OCI-LY7 (cell line): ENCODE measurements at regions not wholly inside any gene's neighbourhood (a gene's known extent, or its start where the extent isn't known, plus 50 kb on each side); places are given as distances from the start of the nearest gene placed in this dataset.

Source experiments
- BruUV-seq: library from RNA; stranded (reverse); fragments of 400-500 nt; replicated peaks from 2 replicates; lab custom pipeline; 2021; lab: Mats Ljungman, UMichigan
- CTCF ChIA-PET: fragments of 300-600 bp; sonication (Branson Sonifier 250); formaldehyde crosslinking; loops from one replicate; lab custom pipeline; 2022; ENCODE audit warnings: antibody characterized with exemption; ENCODE audit not compliant: unreplicated experiment; lab: Charles Lee
- POLR2A ChIA-PET: fragments of 300-600 bp; sonication (Branson Sonifier 250); formaldehyde crosslinking; loops from one replicate; lab custom pipeline; 2022; ENCODE audit warnings: antibody characterized with exemption; lab: Charles Lee
- DNase-seq: peaks from one replicate; pipeline ENCODE4 v3.0.0-alpha.2; 2015; ENCODE audit warnings: low spot score
- H2AFZ ChIP-seq: fragments of 200-600 bp; sonication (generic), shearing (Covaris generic); 2 replicates; pipeline ENCODE4 v1.6.1; 2014; ENCODE audit warnings: mild to moderate bottlenecking, antibody characterized with exemption, low read length, moderate library complexity
- H3K27ac ChIP-seq: fragments of 200-600 bp; sonication (generic); 2 replicates; pipeline ENCODE4 v1.5.1; 2014; ENCODE audit warnings: mixed run types, low read depth, mild to moderate bottlenecking, moderate library complexity, low read length, inconsistent platforms; ENCODE audit not compliant: poor library complexity, severe bottlenecking
- H3K36me3 ChIP-seq: fragments of 200-600 bp; sonication (generic); 2 replicates; pipeline ENCODE4 v1.6.1; 2014; ENCODE audit warnings: mild to moderate bottlenecking, antibody characterized with exemption, low read length, moderate library complexity, mixed read lengths; ENCODE audit not compliant: insufficient read depth
- H3K4me1 ChIP-seq: fragments of 200-600 bp; sonication (generic); 2 replicates; pipeline ENCODE4 v1.5.1; 2014; ENCODE audit warnings: mild to moderate bottlenecking, low read length; ENCODE audit not compliant: insufficient read depth, poor library complexity, severe bottlenecking
- H3K4me2 ChIP-seq: fragments of 200-600 bp; sonication (generic); 2 replicates; pipeline ENCODE4 v1.6.1; 2014; ENCODE audit warnings: mild to moderate bottlenecking, low read length
- H3K4me3 ChIP-seq: fragments of 200-600 bp; sonication (generic); 2 replicates; pipeline ENCODE4 v1.5.1; 2014; ENCODE audit warnings: mild to moderate bottlenecking, low read depth, low read length; ENCODE audit not compliant: poor library complexity, severe bottlenecking
- H3K79me2 ChIP-seq: fragments of 200-600 bp; sonication (generic); 2 replicates; pipeline ENCODE4 v1.6.1; 2016; ENCODE audit warnings: low read depth, mild to moderate bottlenecking, low read length, moderate library complexity, mixed read lengths; ENCODE audit not compliant: insufficient read depth
- H3K9me2 ChIP-seq: fragments of 200-600 bp; sonication (generic); 2 replicates; pipeline ENCODE4 v1.6.1; 2016; ENCODE audit warnings: mild to moderate bottlenecking, low read length, mixed read lengths; ENCODE audit not compliant: insufficient read depth
- H3K9me3 ChIP-seq: fragments of 200-600 bp; sonication (generic); 2 replicates; pipeline ENCODE4 v1.6.1; 2014; ENCODE audit warnings: mild to moderate bottlenecking, mixed run types, low read length, mixed read lengths
- H4K20me1 ChIP-seq: fragments of 200-600 bp; sonication (generic); 2 replicates; pipeline ENCODE4 v1.6.1; 2014; ENCODE audit warnings: mild to moderate bottlenecking, antibody characterized with exemption, low read length, moderate library complexity, mixed read lengths; ENCODE audit not compliant: insufficient read depth
- CTCF ChIP-seq: fragments of 200-600 bp; sonication (generic); conservative IDR thresholded peaks from 2 replicates; pipeline ENCODE4 v1.5.1; 2014; ENCODE audit warnings: mild to moderate bottlenecking, antibody characterized with exemption, low read length, moderate library complexity, mixed read lengths
- EZH2phosphoT487 ChIP-seq: fragments of 200-600 bp; sonication (generic); IDR thresholded peaks from 2 replicates; pipeline ENCODE4 v1.6.1; 2018; ENCODE audit warnings: low read depth, borderline replicate concordance, mild to moderate bottlenecking, mixed run types, antibody characterized with exemption, low read length, moderate library complexity, mixed read lengths
- intact Hi-C: fragments of 100-400 bp; cut with micrococcal nuclease; formaldehyde crosslinking; loops from one replicate; pipeline ENCODE4 v1.10.0; 2022; ENCODE audit not compliant: unreplicated experiment

GRCh38 chr10:121409466-121410104 is 188.7 kb downstream of the FGFR2 start:
- ChIA-PET CTCF (no interaction called here), POLR2A (no interaction called here)
- no TSS peak for BruUV-seq
- no peaks in the 10 kb centered on the region for H3K36me3 ChIP-seq
- no peaks in the 10 kb centered on the region for H3K9me2 ChIP-seq
- no peak overlapping the region for H3K4me3 ChIP-seq
- no peak for DNase-seq
- intact Hi-C loops: no loop called here
- H3K4me1 ChIP-seq: no peaks in the 10 kb centered on the region
- no peak overlapping the region for H2AFZ ChIP-seq
- TF ChIP-seq CTCF (no peak), EZH2phosphoT487 (no peak)
- H3K9me3 ChIP-seq: no peaks in the 10 kb centered on the region
- no peak overlapping the region for H3K27ac ChIP-seq
- no peak overlapping the region for H3K4me2 ChIP-seq
- no peaks in the 10 kb centered on the region for H3K79me2 ChIP-seq
- H4K20me1 ChIP-seq: no peaks in the 10 kb centered on the region

- Histone ChIP-seq H2AFZ (no peak overlapping the region), H3K4me3 (no peak overlapping the region), H3K9me2 (no peaks in the 10 kb centered on the region), H3K4me1 (no peaks in the 10 kb centered on the region), H3K36me3 (no peaks in the 10 kb centered on the region), H4K20me1 (no peaks in the 10 kb centered on the region), H3K79me2 (no peaks in the 10 kb centered on the region), H3K9me3 (no peaks in the 10 kb centered on the region), H3K27ac (no peak overlapping the region), H3K4me2 (no peak overlapping the region)
- DNase-seq: no peak
- POLR2A ChIA-PET: no interaction called here
- CTCF ChIA-PET: no interaction called here
- TF ChIP-seq CTCF (no peak), EZH2phosphoT487 (no peak)
- BruUV-seq: no TSS peak
- intact Hi-C loops: no loop called here
These were observed 187.2 kb downstream of the FGFR2 start for GRCh38 chr10:121411004-121411403.

GRCh38 chr10:121413951-121414350 is 184.3 kb downstream of the FGFR2 start:
- TF ChIP-seq EZH2phosphoT487 (no peak), CTCF (no peak)
- H3K27ac ChIP-seq: no peak overlapping the region
- no TSS peak for BruUV-seq
- no peaks in the 10 kb centered on the region for H3K9me3 ChIP-seq
- no peak overlapping the region for H2AFZ ChIP-seq
- H3K79me2 ChIP-seq: no peaks in the 10 kb centered on the region
- no peaks in the 10 kb centered on the region for H4K20me1 ChIP-seq
- no peaks in the 10 kb centered on the region for H3K4me1 ChIP-seq
- POLR2A ChIA-PET: no interaction called here
- CTCF ChIA-PET: no interaction called here
- no peak for DNase-seq
- H3K4me3 ChIP-seq: no peak overlapping the region
- intact Hi-C loops: no loop called here
- H3K4me2 ChIP-seq: no peak overlapping the region
- no peaks in the 10 kb centered on the region for H3K9me2 ChIP-seq
- no peaks in the 10 kb centered on the region for H3K36me3 ChIP-seq
